ENCODE measurements at regions not wholly inside any gene's neighbourhood (a gene's known extent, or its start where the extent isn't known, plus 50 kb on each side); places are given as distances from the start of the nearest gene placed in this dataset.

DNA sequence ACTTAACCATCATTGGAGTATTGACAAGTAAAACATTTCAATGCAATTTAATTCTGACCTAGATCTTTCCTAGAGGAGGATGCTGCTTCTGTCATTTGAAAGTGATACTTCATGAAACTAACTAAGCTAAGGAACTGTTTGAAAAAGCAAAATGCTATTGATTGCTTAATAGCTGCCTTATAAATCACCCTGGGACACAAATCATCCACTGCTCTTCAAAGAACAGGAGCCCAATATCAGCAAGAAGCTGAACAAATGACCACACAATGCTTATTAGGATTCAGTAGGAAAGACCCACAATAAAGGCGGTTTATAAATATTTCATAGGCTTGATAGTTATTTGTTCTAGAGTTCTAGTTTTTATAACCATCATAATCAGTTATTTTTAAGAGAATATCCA is 216.3 kb downstream of the TEX36 start:
- no peak overlapping the region for H2AFZ ChIP-seq (replicated peaks)
- no peaks in the 10 kb centered on the region for H3K9me3 Mint-ChIP-seq
- H3K36me3 ChIP-seq = no peaks in the 10 kb centered on the region
- H3K36me3 Mint-ChIP-seq = no peaks in the 10 kb centered on the region
- no peaks in the 10 kb centered on the region for H3K4me1 ChIP-seq
- H3K27ac ChIP-seq = no peak overlapping the region
- H3K9me3 ChIP-seq (ENCODE audit: low read depth) = no peaks in the 10 kb centered on the region
- no peaks in the 10 kb centered on the region for H3K79me2 ChIP-seq (ENCODE audit: low read depth)
- peaks cover 3% of the 10 kb centered on the region for H3K27me3 Mint-ChIP-seq (ENCODE audit: insufficient read depth, low read depth)
- no peaks in the 10 kb centered on the region for H4K20me1 ChIP-seq (ENCODE audit: low read depth)
- no peak overlapping the region for H3K4me3 ChIP-seq
- no peak overlapping the region for H3K4me2 ChIP-seq
- H3K9ac ChIP-seq = no peak overlapping the region
- H3K4me1 Mint-ChIP-seq = no peaks in the 10 kb centered on the region
- H3K27ac Mint-ChIP-seq = no peak overlapping the region
- no peak overlapping the region for H3K4me3 Mint-ChIP-seq
- TF ChIP-seq EZH2 (IDR thresholded peaks at IDR 0.05) (no peak), EZH2phosphoT487 (IDR thresholded peaks at IDR 0.05) (no peak)
- TF ChIP-seq, protein P1, sequence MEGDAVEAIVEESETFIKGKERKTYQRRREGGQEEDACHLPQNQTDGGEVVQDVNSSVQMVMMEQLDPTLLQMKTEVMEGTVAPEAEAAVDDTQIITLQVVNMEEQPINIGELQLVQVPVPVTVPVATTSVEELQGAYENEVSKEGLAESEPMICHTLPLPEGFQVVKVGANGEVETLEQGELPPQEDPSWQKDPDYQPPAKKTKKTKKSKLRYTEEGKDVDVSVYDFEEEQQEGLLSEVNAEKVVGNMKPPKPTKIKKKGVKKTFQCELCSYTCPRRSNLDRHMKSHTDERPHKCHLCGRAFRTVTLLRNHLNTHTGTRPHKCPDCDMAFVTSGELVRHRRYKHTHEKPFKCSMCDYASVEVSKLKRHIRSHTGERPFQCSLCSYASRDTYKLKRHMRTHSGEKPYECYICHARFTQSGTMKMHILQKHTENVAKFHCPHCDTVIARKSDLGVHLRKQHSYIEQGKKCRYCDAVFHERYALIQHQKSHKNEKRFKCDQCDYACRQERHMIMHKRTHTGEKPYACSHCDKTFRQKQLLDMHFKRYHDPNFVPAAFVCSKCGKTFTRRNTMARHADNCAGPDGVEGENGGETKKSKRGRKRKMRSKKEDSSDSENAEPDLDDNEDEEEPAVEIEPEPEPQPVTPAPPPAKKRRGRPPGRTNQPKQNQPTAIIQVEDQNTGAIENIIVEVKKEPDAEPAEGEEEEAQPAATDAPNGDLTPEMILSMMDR (IDR thresholded peaks at IDR 0.05) = no peak
- H3K27me3 ChIP-seq = no peaks in the 10 kb centered on the region
- H3F3A ChIP-seq (ENCODE audit: low read depth) = no peaks in the 10 kb centered on the region
- DNase-seq (ENCODE audit: low spot score) = no peak

GRCh38 chr10:125462845-125463244 is 220.1 kb downstream of the TEX36 start:
- Mint-ChIP-seq H3K36me3 (no peaks in the 10 kb centered on the region), H3K27ac (no peak overlapping the region), H3K4me1 (no peaks in the 10 kb centered on the region), H3K4me3 (no peak overlapping the region), H3K9me3 (no peaks in the 10 kb centered on the region), H3K27me3 (ENCODE audit: insufficient read depth, low read depth) (no peaks in the 10 kb centered on the region)
- no peaks in the 10 kb centered on the region for H3F3A ChIP-seq (ENCODE audit: low read depth)
- no peaks in the 10 kb centered on the region for H3K9me3 ChIP-seq (ENCODE audit: low read depth)
- H3K36me3 ChIP-seq = no peaks in the 10 kb centered on the region
- TF ChIP-seq, protein P1 (IDR thresholded peaks at IDR 0.05) = no peak
- TF ChIP-seq EZH2 (IDR thresholded peaks at IDR 0.05) = no peak
- no peak for TF ChIP-seq EZH2phosphoT487 (IDR thresholded peaks at IDR 0.05)
- H3K4me3 ChIP-seq = no peak overlapping the region
- DNase-seq (ENCODE audit: low spot score) = no peak
- no peaks in the 10 kb centered on the region for H3K79me2 ChIP-seq (ENCODE audit: low read depth)
- H2AFZ ChIP-seq (replicated peaks) = no peak overlapping the region
- H4K20me1 ChIP-seq (ENCODE audit: low read depth) = no peaks in the 10 kb centered on the region
- H3K4me1 ChIP-seq = no peaks in the 10 kb centered on the region
- H3K27me3 ChIP-seq = no peaks in the 10 kb centered on the region
- no peak overlapping the region for H3K4me2 ChIP-seq
- no peak overlapping the region for H3K9ac ChIP-seq
- no peak overlapping the region for H3K27ac ChIP-seq

DNA sequence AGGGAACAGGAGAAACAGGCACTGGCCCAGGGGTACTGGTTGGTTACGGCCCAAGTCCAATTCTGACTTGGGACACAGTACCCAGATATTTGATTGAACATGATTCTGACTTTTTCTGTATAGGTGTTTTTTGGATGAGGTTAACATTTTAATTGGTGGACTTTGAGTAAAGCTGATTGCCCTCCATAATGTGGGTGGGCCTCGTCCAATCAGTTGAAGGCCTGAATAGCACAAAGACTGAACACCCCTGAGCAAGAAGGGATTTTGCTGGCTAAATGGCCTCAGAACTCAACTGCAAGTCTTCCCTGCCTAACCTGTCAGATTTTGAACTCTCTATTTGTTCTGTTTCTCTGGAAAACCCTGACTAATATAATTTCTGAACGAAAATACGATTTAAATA is 222.6 kb downstream of the TEX36 start:
- Histone ChIP-seq H2AFZ (replicated peaks) (no peak overlapping the region), H3K27ac (no peak overlapping the region), H3K9me3 (ENCODE audit: low read depth) (no peaks in the 10 kb centered on the region), H3K79me2 (ENCODE audit: low read depth) (no peaks in the 10 kb centered on the region), H3K36me3 (no peaks in the 10 kb centered on the region), H3K9ac (no peak overlapping the region), H4K20me1 (ENCODE audit: low read depth) (no peaks in the 10 kb centered on the region), H3K4me3 (no peak overlapping the region), H3F3A (ENCODE audit: low read depth) (no peaks in the 10 kb centered on the region), H3K4me2 (no peak overlapping the region), H3K27me3 (no peaks in the 10 kb centered on the region), H3K4me1 (peaks cover 12% of the 10 kb centered on the region)
- no peaks in the 10 kb centered on the region for H3K27me3 Mint-ChIP-seq (ENCODE audit: insufficient read depth, low read depth)
- no peaks in the 10 kb centered on the region for H3K9me3 Mint-ChIP-seq
- H3K4me3 Mint-ChIP-seq = no peak overlapping the region
- H3K36me3 Mint-ChIP-seq = no peaks in the 10 kb centered on the region
- no peak overlapping the region for H3K27ac Mint-ChIP-seq
- H3K4me1 Mint-ChIP-seq = peaks cover 13% of the 10 kb centered on the region
- DNase-seq (ENCODE audit: low spot score) = no peak
- TF ChIP-seq EZH2 (IDR thresholded peaks at IDR 0.05) = no peak
- TF ChIP-seq EZH2phosphoT487 (IDR thresholded peaks at IDR 0.05) = no peak
- TF ChIP-seq, protein P1 (IDR thresholded peaks at IDR 0.05) = no peak

All from neural progenitor cell (in vitro differentiated cells).